ENCODE measurements at regions not wholly inside any gene's neighbourhood (a gene's known extent, or its start where the extent isn't known, plus 50 kb on each side); places are given as distances from the start of the nearest gene placed in this dataset.

GRCh38 chr13:30110301-30111070, 196.9 kb downstream of the KATNAL1 start (continued):
- no peak for TF ChIP-seq TCF12 (IDR thresholded peaks at IDR 0.05; ENCODE audit: low read depth, low read length)
- TF ChIP-seq EGR1 (IDR thresholded peaks at IDR 0.05; ENCODE audit: borderline replicate concordance, low read depth, low read length): no peak
- TF ChIP-seq RNF2 (IDR thresholded peaks at IDR 0.05; ENCODE audit: borderline replicate concordance, low read depth, low read length, missing control alignments, poor library complexity, severe bottlenecking): no peak
- TF ChIP-seq USF2 (IDR thresholded peaks at IDR 0.05; ENCODE audit: low read length): no peak
- TF ChIP-seq MAFK (IDR thresholded peaks at IDR 0.05; ENCODE audit: low read depth, low read length): no peak
- no peak for TF ChIP-seq FOSL1 (IDR thresholded peaks at IDR 0.05; ENCODE audit: insufficient read depth, low read depth, low read length)
- TF ChIP-seq TBP (IDR thresholded peaks at IDR 0.05; ENCODE audit: low read depth, low read length): no peak
- no peak for TF ChIP-seq SIN3A (conservative IDR thresholded peaks at IDR 0.05 in 1 of 2, IDR thresholded peaks at IDR 0.05 in 1 of 2; ENCODE audit: low read depth in 1 of 2, low read length in 2 of 2)
- no peak for TF ChIP-seq RFX5 (IDR thresholded peaks at IDR 0.05; ENCODE audit: borderline replicate concordance, low read depth, low read length)
